ENCODE measurements at regions not wholly inside any gene's neighbourhood (a gene's known extent, or its start where the extent isn't known, plus 50 kb on each side); places are given as distances from the start of the nearest gene placed in this dataset.

DNA sequence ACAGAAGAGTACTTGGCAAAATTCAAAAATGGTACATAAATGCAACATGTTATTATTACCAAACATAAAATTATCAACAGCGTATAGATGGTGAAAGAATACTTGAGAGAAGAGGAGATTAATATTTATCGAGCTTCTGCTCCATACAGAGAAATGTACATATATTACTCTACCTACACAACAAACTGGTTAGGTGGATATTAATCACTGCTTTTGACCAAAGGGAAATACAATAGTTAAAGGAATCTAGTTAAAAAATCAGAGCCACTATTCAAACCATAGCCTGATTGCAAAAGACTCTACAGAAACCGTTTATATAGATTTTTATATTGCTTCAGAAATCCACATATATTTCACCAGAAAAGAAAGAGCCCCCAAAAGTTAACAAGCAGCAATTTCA, 379.3 kb upstream of the PRMT6 start:
- H2AK5ac ChIP-seq (ENCODE audit: low read length) = no peak overlapping the region
- no peaks in the 10 kb centered on the region for H3K36me3 ChIP-seq (ENCODE audit: control insufficient read depth in 1 of 2, insufficient read depth in 2 of 2, low read length in 2 of 2)
- no peaks in the 10 kb centered on the region for H3K4me1 ChIP-seq (ENCODE audit: control insufficient read depth in 1 of 2, insufficient read depth in 2 of 2, low read length in 2 of 2)
- H2BK120ac ChIP-seq (ENCODE audit: insufficient read depth, low read length, poor library complexity) = no peak overlapping the region
- no peak overlapping the region for H3K14ac ChIP-seq (ENCODE audit: low read length)
- H3K27me3 ChIP-seq (ENCODE audit: insufficient read depth, low read length) = no peaks in the 10 kb centered on the region
- no peak overlapping the region for H3K4ac ChIP-seq (ENCODE audit: low read depth, low read length)
- H3K79me2 ChIP-seq (ENCODE audit: control insufficient read depth, insufficient read depth, low read length, poor library complexity) = no peaks in the 10 kb centered on the region
- no peak overlapping the region for H3K18ac ChIP-seq (ENCODE audit: low read length)
- no peaks in the 10 kb centered on the region for H3K79me1 ChIP-seq (ENCODE audit: low read length)
- no peak overlapping the region for H3K23ac ChIP-seq (ENCODE audit: low read length)
- H4K12ac ChIP-seq (ENCODE audit: low read depth, low read length) = no peak overlapping the region
- no peak for DNase-seq
- H3K9me3 ChIP-seq (ENCODE audit: insufficient read depth, low read depth, low read length) = no peaks in the 10 kb centered on the region
- H4K91ac ChIP-seq (ENCODE audit: low read depth, low read length) = no peak overlapping the region
- H2BK12ac ChIP-seq (ENCODE audit: low read length) = no peak overlapping the region
- H3K4me3 ChIP-seq (ENCODE audit: low read depth, low read length) = no peak overlapping the region
- no peak overlapping the region for H3K9ac ChIP-seq (ENCODE audit: low read length)
- H2AFZ ChIP-seq (ENCODE audit: insufficient read depth, low read length, poor library complexity) = no peak overlapping the region
- H2BK5ac ChIP-seq (ENCODE audit: low read depth, low read length, poor library complexity) = no peak overlapping the region
- H4K8ac ChIP-seq (ENCODE audit: low read depth, low read length) = no peak overlapping the region
- no peak overlapping the region for H3K4me2 ChIP-seq (ENCODE audit: low read length)
- no peak overlapping the region for H3K27ac ChIP-seq (ENCODE audit: low read depth, low read length)
- WGBS (ENCODE audit: extremely low coverage, insufficient coverage, insufficient read length) = no CpG with 5 or more reads among the region's 3 CpGs

DNA sequence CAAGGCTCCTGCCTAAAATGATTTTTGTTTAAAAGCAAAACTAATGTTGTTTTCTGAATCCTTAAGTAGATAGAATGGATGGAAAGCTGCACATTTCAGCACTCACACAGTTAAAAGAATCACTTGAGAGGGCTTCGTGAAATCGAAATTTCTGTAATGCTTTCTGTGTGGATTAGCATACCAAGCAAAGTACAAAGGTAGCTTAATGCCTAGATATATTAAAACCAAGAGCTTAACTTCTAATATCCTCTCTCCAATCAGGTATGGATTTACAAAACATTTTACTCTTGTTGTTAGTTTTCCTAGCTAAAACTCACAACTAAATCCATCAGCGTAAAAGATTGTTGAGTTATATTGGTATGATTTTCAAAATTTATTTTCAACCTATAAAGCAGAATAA, 378.8 kb upstream of the PRMT6 start:
- Histone ChIP-seq H3K18ac (ENCODE audit: low read length) (no peak overlapping the region), H3K9ac (ENCODE audit: low read length) (no peak overlapping the region), H3K4me3 (ENCODE audit: low read depth, low read length) (no peak overlapping the region), H3K4ac (ENCODE audit: low read depth, low read length) (no peak overlapping the region), H3K9me3 (ENCODE audit: insufficient read depth, low read depth, low read length) (no peaks in the 10 kb centered on the region), H3K79me1 (ENCODE audit: low read length) (no peaks in the 10 kb centered on the region), H2BK5ac (ENCODE audit: low read depth, low read length, poor library complexity) (no peak overlapping the region), H2BK12ac (ENCODE audit: low read length) (no peak overlapping the region), H3K79me2 (ENCODE audit: control insufficient read depth, insufficient read depth, low read length, poor library complexity) (no peaks in the 10 kb centered on the region), H2AK5ac (ENCODE audit: low read length) (no peak overlapping the region), H4K8ac (ENCODE audit: low read depth, low read length) (no peak overlapping the region), H3K27ac (ENCODE audit: low read depth, low read length) (no peak overlapping the region), H4K12ac (ENCODE audit: low read depth, low read length) (no peak overlapping the region), H3K4me2 (ENCODE audit: low read length) (no peak overlapping the region), H4K91ac (ENCODE audit: low read depth, low read length) (no peak overlapping the region), H2AFZ (ENCODE audit: insufficient read depth, low read length, poor library complexity) (no peak overlapping the region), H3K27me3 (ENCODE audit: insufficient read depth, low read length) (no peaks in the 10 kb centered on the region), H3K14ac (ENCODE audit: low read length) (no peak overlapping the region), H3K4me1 (ENCODE audit: control insufficient read depth in 1 of 2, insufficient read depth in 2 of 2, low read length in 2 of 2) (no peaks in the 10 kb centered on the region), H3K23ac (ENCODE audit: low read length) (no peak overlapping the region), H2BK120ac (ENCODE audit: insufficient read depth, low read length, poor library complexity) (no peak overlapping the region), H3K36me3 (ENCODE audit: control insufficient read depth in 1 of 2, insufficient read depth in 2 of 2, low read length in 2 of 2) (no peaks in the 10 kb centered on the region)
- WGBS (ENCODE audit: extremely low coverage, insufficient coverage, insufficient read length) = no CpG with 5 or more reads among the region's 3 CpGs
- DNase-seq = no peak

DNA sequence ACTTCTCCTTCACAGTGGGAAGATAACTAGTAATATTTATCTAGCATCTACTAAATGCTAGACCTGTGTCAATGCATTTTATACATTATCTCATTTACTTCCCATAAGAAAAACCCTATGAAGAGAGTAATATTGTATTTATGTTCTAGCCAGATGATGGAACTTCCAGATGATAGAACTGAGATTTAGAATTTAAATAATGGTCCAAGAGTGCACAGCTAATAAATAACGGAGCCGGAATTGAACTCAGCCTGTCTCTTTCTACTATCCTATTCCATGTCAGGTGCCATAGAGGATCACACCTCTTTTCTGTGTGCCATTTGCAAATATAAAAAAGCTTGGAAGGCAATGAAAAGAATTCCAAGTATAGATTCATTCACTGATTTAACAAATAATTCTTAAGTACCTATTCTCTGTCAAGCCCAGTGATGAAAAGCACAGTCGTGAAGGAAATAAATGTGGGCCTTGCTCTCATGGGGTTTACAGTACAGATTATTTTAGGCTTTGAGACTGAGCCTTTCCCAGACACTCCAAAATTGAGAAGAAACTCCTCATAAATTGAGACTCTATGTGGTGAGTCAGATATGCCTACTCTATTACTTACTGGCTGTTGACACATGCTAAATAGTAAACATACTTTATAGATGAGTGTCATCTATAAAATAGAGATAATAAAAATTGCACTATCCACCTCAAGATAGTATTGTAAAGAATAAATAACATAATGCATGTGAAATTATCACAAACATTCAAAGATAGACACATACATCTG, 378.0 kb upstream of the PRMT6 start:
- H3K4me2 ChIP-seq (ENCODE audit: low read length) = no peak overlapping the region
- H3K9me3 ChIP-seq (ENCODE audit: insufficient read depth, low read depth, low read length) = no peaks in the 10 kb centered on the region
- H3K27me3 ChIP-seq (ENCODE audit: insufficient read depth, low read length) = no peaks in the 10 kb centered on the region
- H3K4me1 ChIP-seq (ENCODE audit: control insufficient read depth in 1 of 2, insufficient read depth in 2 of 2, low read length in 2 of 2) = no peaks in the 10 kb centered on the region
- no peak overlapping the region for H3K18ac ChIP-seq (ENCODE audit: low read length)
- H4K12ac ChIP-seq (ENCODE audit: low read depth, low read length) = no peak overlapping the region
- no peak overlapping the region for H3K27ac ChIP-seq (ENCODE audit: low read depth, low read length)
- no peak overlapping the region for H2AK5ac ChIP-seq (ENCODE audit: low read length)
- no peaks in the 10 kb centered on the region for H3K79me2 ChIP-seq (ENCODE audit: control insufficient read depth, insufficient read depth, low read length, poor library complexity)
- no peak overlapping the region for H3K9ac ChIP-seq (ENCODE audit: low read length)
- no CpG with 5 or more reads among the region's 3 CpGs for WGBS (ENCODE audit: extremely low coverage, insufficient coverage, insufficient read length)
- no peak for DNase-seq
- H2BK5ac ChIP-seq (ENCODE audit: low read depth, low read length, poor library complexity) = no peak overlapping the region
- no peak overlapping the region for H4K91ac ChIP-seq (ENCODE audit: low read depth, low read length)
- no peak overlapping the region for H3K14ac ChIP-seq (ENCODE audit: low read length)
- H3K4ac ChIP-seq (ENCODE audit: low read depth, low read length) = no peak overlapping the region
- no peak overlapping the region for H4K8ac ChIP-seq (ENCODE audit: low read depth, low read length)
- no peak overlapping the region for H3K23ac ChIP-seq (ENCODE audit: low read length)
- H3K4me3 ChIP-seq (ENCODE audit: low read depth, low read length) = no peak overlapping the region
- H2AFZ ChIP-seq (ENCODE audit: insufficient read depth, low read length, poor library complexity) = no peak overlapping the region
- H2BK120ac ChIP-seq (ENCODE audit: insufficient read depth, low read length, poor library complexity) = no peak overlapping the region
- H2BK12ac ChIP-seq (ENCODE audit: low read length) = no peak overlapping the region
- H3K79me1 ChIP-seq (ENCODE audit: low read length) = no peaks in the 10 kb centered on the region
- H3K36me3 ChIP-seq (ENCODE audit: control insufficient read depth in 1 of 2, insufficient read depth in 2 of 2, low read length in 2 of 2) = no peaks in the 10 kb centered on the region

DNA sequence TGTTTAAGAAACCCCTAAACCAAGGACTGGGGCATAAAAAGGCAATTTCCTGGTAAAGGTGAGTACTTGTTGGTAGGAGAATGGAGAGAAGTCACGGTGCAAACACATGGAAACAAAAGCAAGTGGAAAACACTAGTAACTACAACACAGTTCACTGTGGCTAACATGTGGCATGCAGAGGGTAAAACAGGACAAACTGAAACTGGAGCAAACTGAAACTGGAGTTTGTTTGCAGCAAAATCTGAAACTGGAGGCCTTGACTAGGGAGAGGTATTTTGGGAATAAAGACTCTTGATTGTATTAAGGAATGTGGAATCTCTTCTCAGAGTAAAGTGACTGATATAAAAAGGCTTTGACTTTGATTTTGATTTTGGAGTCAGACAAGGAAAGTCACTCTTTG, 376.3 kb upstream of the PRMT6 start:
- no CpG with 5 or more reads among the region's 1 CpG for WGBS (ENCODE audit: extremely low coverage, insufficient coverage, insufficient read length)
- H3K23ac ChIP-seq (ENCODE audit: low read length) = no peak overlapping the region
- no peak for DNase-seq

More for the DNA sequence above, 376.3 kb upstream of the PRMT6 start:
- no peak overlapping the region for H2AFZ ChIP-seq (ENCODE audit: insufficient read depth, low read length, poor library complexity)
- H3K18ac ChIP-seq (ENCODE audit: low read length) = no peak overlapping the region
- no peaks in the 10 kb centered on the region for H3K9me3 ChIP-seq (ENCODE audit: insufficient read depth, low read depth, low read length)
- H4K8ac ChIP-seq (ENCODE audit: low read depth, low read length) = no peak overlapping the region
- H3K27ac ChIP-seq (ENCODE audit: low read depth, low read length) = no peak overlapping the region
- H4K91ac ChIP-seq (ENCODE audit: low read depth, low read length) = no peak overlapping the region
- no peak overlapping the region for H3K4ac ChIP-seq (ENCODE audit: low read depth, low read length)
- H3K27me3 ChIP-seq (ENCODE audit: insufficient read depth, low read length) = no peaks in the 10 kb centered on the region
- H3K79me1 ChIP-seq (ENCODE audit: low read length) = no peaks in the 10 kb centered on the region
- no peaks in the 10 kb centered on the region for H3K36me3 ChIP-seq (ENCODE audit: control insufficient read depth in 1 of 2, insufficient read depth in 2 of 2, low read length in 2 of 2)
- H3K79me2 ChIP-seq (ENCODE audit: control insufficient read depth, insufficient read depth, low read length, poor library complexity) = no peaks in the 10 kb centered on the region
- no peak overlapping the region for H2BK12ac ChIP-seq (ENCODE audit: low read length)
- H3K14ac ChIP-seq (ENCODE audit: low read length) = no peak overlapping the region
- no peak overlapping the region for H3K4me3 ChIP-seq (ENCODE audit: low read depth, low read length)
- no peak overlapping the region for H3K4me2 ChIP-seq (ENCODE audit: low read length)
- no peak overlapping the region for H2AK5ac ChIP-seq (ENCODE audit: low read length)
- no peak overlapping the region for H2BK5ac ChIP-seq (ENCODE audit: low read depth, low read length, poor library complexity)
- no peak overlapping the region for H2BK120ac ChIP-seq (ENCODE audit: insufficient read depth, low read length, poor library complexity)
- no peak overlapping the region for H4K12ac ChIP-seq (ENCODE audit: low read depth, low read length)
- H3K4me1 ChIP-seq (ENCODE audit: control insufficient read depth in 1 of 2, insufficient read depth in 2 of 2, low read length in 2 of 2) = no peaks in the 10 kb centered on the region
- no peak overlapping the region for H3K9ac ChIP-seq (ENCODE audit: low read length)

Measured in trophoblast cell (in vitro differentiated cells and primary cell).